ENCODE measurements at regions not wholly inside any gene's neighbourhood (a gene's known extent, or its start where the extent isn't known, plus 50 kb on each side); places are given as distances from the start of the nearest gene placed in this dataset.
"Not testable (repeated sequence)": the region's sequence is repeated elsewhere in the genome, so short reads cannot be mapped to it uniquely, and the experiment has no call there.

GRCh38 chr2:129016972-129017371 is 698.3 kb upstream of the HS6ST1 start:
- H3K27me3 ChIP-seq, result no peaks in the 10 kb centered on the region
- in situ Hi-C loops (cut with MboI; ENCODE audit: low sequenced_read_pairs in 4 of 4), result no loop called here
- H3K9me3 ChIP-seq, result no peaks in the 10 kb centered on the region
- TF ChIP-seq POLR2A (IDR thresholded peaks at IDR 0.05) (no peak), CTCF (IDR thresholded peaks at IDR 0.05 in 4 of 5, conservative IDR thresholded peaks at IDR 0.05 in 1 of 5) (no peak)
- H3K36me3 ChIP-seq, result no peaks in the 10 kb centered on the region
- intact Hi-C loops (cut with DNase I; ENCODE audit: low total_unique reads), result no loop called here
- DNase-seq, result no peak
- H3K27ac ChIP-seq, result no peak overlapping the region
- no peak overlapping the region for H3K4me3 ChIP-seq
- no peaks in the 10 kb centered on the region for H3K4me1 ChIP-seq
- ATAC-seq, result no peak

GRCh38 chr2:129024796-129025195 is 706.1 kb upstream of the HS6ST1 start:
- H3K4me1 ChIP-seq, result no peaks in the 10 kb centered on the region
- DNase-seq (no peak), ATAC-seq (no peak)
- no peak for TF ChIP-seq POLR2A (IDR thresholded peaks at IDR 0.05)
- TF ChIP-seq CTCF (IDR thresholded peaks at IDR 0.05 in 4 of 5, conservative IDR thresholded peaks at IDR 0.05 in 1 of 5), result no peak
- H3K9me3 ChIP-seq, result no peaks in the 10 kb centered on the region
- no peak overlapping the region for H3K4me3 ChIP-seq
- intact Hi-C loops (cut with DNase I; ENCODE audit: low total_unique reads) (no loop called here), in situ Hi-C loops (cut with MboI; ENCODE audit: low sequenced_read_pairs in 4 of 4) (no loop called here)
- H3K27ac ChIP-seq, result no peak overlapping the region
- H3K36me3 ChIP-seq, result no peaks in the 10 kb centered on the region
- no peaks in the 10 kb centered on the region for H3K27me3 ChIP-seq

GRCh38 chr2:129035992-129036391 is 717.3 kb upstream of the HS6ST1 start:
- no peaks in the 10 kb centered on the region for H3K9me3 ChIP-seq
- H3K27ac ChIP-seq, result no peak overlapping the region
- intact Hi-C loops (cut with DNase I; ENCODE audit: low total_unique reads) (no loop called here), in situ Hi-C loops (cut with MboI; ENCODE audit: low sequenced_read_pairs in 4 of 4) (no loop called here)
- no peak overlapping the region for H3K4me3 ChIP-seq
- no peaks in the 10 kb centered on the region for H3K36me3 ChIP-seq
- no peaks in the 10 kb centered on the region for H3K27me3 ChIP-seq
- DNase-seq (no peak), ATAC-seq (no peak)
- TF ChIP-seq POLR2A (IDR thresholded peaks at IDR 0.05) (no peak), CTCF (IDR thresholded peaks at IDR 0.05 in 4 of 5, conservative IDR thresholded peaks at IDR 0.05 in 1 of 5) (no peak)
- H3K4me1 ChIP-seq, result no peaks in the 10 kb centered on the region

GRCh38 chr2:129043677-129044076 is 725.0 kb upstream of the HS6ST1 start:
- H3K4me3 ChIP-seq; H3K27ac ChIP-seq; H3K36me3 ChIP-seq; intact Hi-C loops (cut with DNase I; ENCODE audit: low total_unique reads); ATAC-seq; H3K4me1 ChIP-seq; H3K9me3 ChIP-seq; H3K27me3 ChIP-seq; in situ Hi-C loops (cut with MboI; ENCODE audit: low sequenced_read_pairs in 4 of 4); DNase-seq: not testable (repeated sequence)

- H3K27ac ChIP-seq; intact Hi-C loops (cut with DNase I; ENCODE audit: low total_unique reads); H3K4me3 ChIP-seq; DNase-seq; in situ Hi-C loops (cut with MboI; ENCODE audit: low sequenced_read_pairs in 4 of 4); H3K27me3 ChIP-seq; ATAC-seq; H3K36me3 ChIP-seq; H3K4me1 ChIP-seq; H3K9me3 ChIP-seq: not testable (repeated sequence)
Observed at GRCh38 chr2:129046475-129046874, 727.8 kb upstream of the HS6ST1 start.

GRCh38 chr2:129050101-129050500 is 731.4 kb upstream of the HS6ST1 start:
- DNase-seq, result no peak
- no peaks in the 10 kb centered on the region for H3K9me3 ChIP-seq
- in situ Hi-C loops (cut with MboI; ENCODE audit: low sequenced_read_pairs in 4 of 4) (no loop called here), intact Hi-C loops (cut with DNase I; ENCODE audit: low total_unique reads) (no loop called here)
- H3K4me3 ChIP-seq, result no peak overlapping the region
- H3K27me3 ChIP-seq, result no peaks in the 10 kb centered on the region
- H3K27ac ChIP-seq, result no peak overlapping the region
- H3K4me1 ChIP-seq, result no peaks in the 10 kb centered on the region
- TF ChIP-seq POLR2A (IDR thresholded peaks at IDR 0.05) (no peak), CTCF (IDR thresholded peaks at IDR 0.05 in 4 of 5, conservative IDR thresholded peaks at IDR 0.05 in 1 of 5) (no peak)
- ATAC-seq, result no peak
- H3K36me3 ChIP-seq, result no peaks in the 10 kb centered on the region
